ENCODE measurements at regions not wholly inside any gene's neighbourhood (a gene's known extent, or its start where the extent isn't known, plus 50 kb on each side); places are given as distances from the start of the nearest gene placed in this dataset.

DNA sequence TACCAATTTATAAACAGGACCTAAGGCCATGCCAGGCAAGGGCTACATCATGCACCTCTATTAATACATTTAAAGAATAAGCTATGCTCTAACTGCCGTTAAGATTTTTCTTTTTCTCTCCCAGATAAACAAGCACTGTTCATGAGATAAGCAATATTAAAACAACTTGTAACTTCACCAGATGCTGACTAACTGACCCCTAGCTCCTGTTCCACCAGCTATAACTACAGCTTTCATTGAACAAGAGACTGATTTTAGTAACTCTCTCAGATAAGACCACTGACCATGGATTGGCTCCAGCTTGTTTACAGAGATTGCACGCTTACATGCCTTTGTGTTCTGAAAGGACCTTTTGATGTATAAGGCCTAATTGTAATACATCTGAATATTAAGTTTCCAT lies 540.7 kb upstream of the NECTIN3 start:
- Mint-ChIP-seq H3K4me1 (no peaks in the 10 kb centered on the region), H3K9me3 (peaks cover 2% of the 10 kb centered on the region), H3K27ac (no peak overlapping the region), H3K27me3 (no peaks in the 10 kb centered on the region), H3K4me3 (no peak overlapping the region), H3K36me3 (ENCODE audit: low read depth) (no peaks in the 10 kb centered on the region)
- ChIA-PET CTCF (no interaction called here), POLR2A (no interaction called here)
- intact Hi-C loops (cut with micrococcal nuclease): no loop called here
- no peak for ATAC-seq (ENCODE audit: low read depth)
- TF ChIP-seq, protein P1, sequence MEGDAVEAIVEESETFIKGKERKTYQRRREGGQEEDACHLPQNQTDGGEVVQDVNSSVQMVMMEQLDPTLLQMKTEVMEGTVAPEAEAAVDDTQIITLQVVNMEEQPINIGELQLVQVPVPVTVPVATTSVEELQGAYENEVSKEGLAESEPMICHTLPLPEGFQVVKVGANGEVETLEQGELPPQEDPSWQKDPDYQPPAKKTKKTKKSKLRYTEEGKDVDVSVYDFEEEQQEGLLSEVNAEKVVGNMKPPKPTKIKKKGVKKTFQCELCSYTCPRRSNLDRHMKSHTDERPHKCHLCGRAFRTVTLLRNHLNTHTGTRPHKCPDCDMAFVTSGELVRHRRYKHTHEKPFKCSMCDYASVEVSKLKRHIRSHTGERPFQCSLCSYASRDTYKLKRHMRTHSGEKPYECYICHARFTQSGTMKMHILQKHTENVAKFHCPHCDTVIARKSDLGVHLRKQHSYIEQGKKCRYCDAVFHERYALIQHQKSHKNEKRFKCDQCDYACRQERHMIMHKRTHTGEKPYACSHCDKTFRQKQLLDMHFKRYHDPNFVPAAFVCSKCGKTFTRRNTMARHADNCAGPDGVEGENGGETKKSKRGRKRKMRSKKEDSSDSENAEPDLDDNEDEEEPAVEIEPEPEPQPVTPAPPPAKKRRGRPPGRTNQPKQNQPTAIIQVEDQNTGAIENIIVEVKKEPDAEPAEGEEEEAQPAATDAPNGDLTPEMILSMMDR (IDR thresholded peaks at IDR 0.05): no peak
- DNase-seq: no peak

DNA sequence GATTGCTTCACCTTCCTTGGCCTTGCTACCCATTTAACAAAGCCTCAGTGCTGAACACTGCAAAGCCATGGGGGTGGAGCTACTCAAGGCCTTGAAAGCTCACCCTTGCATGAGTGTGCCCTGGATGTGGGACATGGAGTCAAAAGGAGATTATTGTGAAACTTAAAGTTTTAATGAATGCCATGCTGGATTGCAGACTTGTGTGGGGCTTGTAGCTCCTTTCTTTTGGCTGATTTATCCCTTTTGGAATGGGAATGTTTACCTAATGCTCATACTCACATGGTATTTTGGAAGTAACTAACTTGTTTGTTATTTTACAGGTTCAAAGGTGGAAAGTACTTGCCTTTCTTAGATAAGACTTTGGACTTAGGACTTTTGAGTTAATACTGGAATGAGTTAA lies 538.5 kb upstream of the NECTIN3 start:
- CTCF ChIA-PET: no interaction called here
- Mint-ChIP-seq H3K4me3 (no peak overlapping the region), H3K27ac (no peak overlapping the region), H3K4me1 (no peaks in the 10 kb centered on the region), H3K36me3 (ENCODE audit: low read depth) (no peaks in the 10 kb centered on the region), H3K27me3 (no peaks in the 10 kb centered on the region), H3K9me3 (peaks cover 2% of the 10 kb centered on the region)
- ATAC-seq (ENCODE audit: low read depth): no peak
- POLR2A ChIA-PET: no interaction called here
- no peak for DNase-seq
- intact Hi-C loops (cut with micrococcal nuclease): no loop called here
- TF ChIP-seq, protein P1 (IDR thresholded peaks at IDR 0.05): no peak

- no peak for ATAC-seq (ENCODE audit: low read depth)
- CTCF ChIA-PET: no interaction called here
- TF ChIP-seq, protein P1 (IDR thresholded peaks at IDR 0.05): no peak
- POLR2A ChIA-PET: no interaction called here
- no peaks in the 10 kb centered on the region for H3K36me3 Mint-ChIP-seq (ENCODE audit: low read depth)
- peaks cover 2% of the 10 kb centered on the region for H3K9me3 Mint-ChIP-seq
- no peaks in the 10 kb centered on the region for H3K4me1 Mint-ChIP-seq
- H3K27ac Mint-ChIP-seq: no peak overlapping the region
- no peak overlapping the region for H3K4me3 Mint-ChIP-seq
- intact Hi-C loops (cut with micrococcal nuclease): no loop called here
- DNase-seq: no peak
- H3K27me3 Mint-ChIP-seq: no peaks in the 10 kb centered on the region
Observed at GRCh38 chr3:110542552-110543150, 529.0 kb upstream of the NECTIN3 start.

GRCh38 chr3:110544730-110545129 lies 526.9 kb upstream of the NECTIN3 start:
- no peak for DNase-seq
- ChIA-PET CTCF (no interaction called here), POLR2A (no interaction called here)
- Mint-ChIP-seq H3K4me3 (no peak overlapping the region), H3K27ac (no peak overlapping the region), H3K4me1 (no peaks in the 10 kb centered on the region), H3K27me3 (no peaks in the 10 kb centered on the region), H3K36me3 (ENCODE audit: low read depth) (no peaks in the 10 kb centered on the region), H3K9me3 (no peaks in the 10 kb centered on the region)
- no peak for ATAC-seq (ENCODE audit: low read depth)
- TF ChIP-seq, protein P1 (IDR thresholded peaks at IDR 0.05): no peak
- intact Hi-C loops (cut with micrococcal nuclease): no loop called here

GRCh38 chr3:110550511-110550910 lies 521.1 kb upstream of the NECTIN3 start:
- H3K27me3 Mint-ChIP-seq: no peaks in the 10 kb centered on the region
- ChIA-PET POLR2A (no interaction called here), CTCF (no interaction called here)
- no peak overlapping the region for H3K27ac Mint-ChIP-seq
- H3K4me1 Mint-ChIP-seq: no peaks in the 10 kb centered on the region
- ATAC-seq (ENCODE audit: low read depth) (no peak), DNase-seq (no peak)
- no peaks in the 10 kb centered on the region for H3K9me3 Mint-ChIP-seq
- H3K4me3 Mint-ChIP-seq: no peak overlapping the region
- intact Hi-C loops (cut with micrococcal nuclease): no loop called here
- TF ChIP-seq, protein P1 (IDR thresholded peaks at IDR 0.05): no peak
- H3K36me3 Mint-ChIP-seq (ENCODE audit: low read depth): no peaks in the 10 kb centered on the region

All from activated B cell treated with CpG ODN at 0.5 μM for 24 hours (primary cell).